ENCODE measurements at regions not wholly inside any gene's neighbourhood (a gene's known extent, or its start where the extent isn't known, plus 50 kb on each side); places are given as distances from the start of the nearest gene placed in this dataset.

- TF ChIP-seq, protein P1, sequence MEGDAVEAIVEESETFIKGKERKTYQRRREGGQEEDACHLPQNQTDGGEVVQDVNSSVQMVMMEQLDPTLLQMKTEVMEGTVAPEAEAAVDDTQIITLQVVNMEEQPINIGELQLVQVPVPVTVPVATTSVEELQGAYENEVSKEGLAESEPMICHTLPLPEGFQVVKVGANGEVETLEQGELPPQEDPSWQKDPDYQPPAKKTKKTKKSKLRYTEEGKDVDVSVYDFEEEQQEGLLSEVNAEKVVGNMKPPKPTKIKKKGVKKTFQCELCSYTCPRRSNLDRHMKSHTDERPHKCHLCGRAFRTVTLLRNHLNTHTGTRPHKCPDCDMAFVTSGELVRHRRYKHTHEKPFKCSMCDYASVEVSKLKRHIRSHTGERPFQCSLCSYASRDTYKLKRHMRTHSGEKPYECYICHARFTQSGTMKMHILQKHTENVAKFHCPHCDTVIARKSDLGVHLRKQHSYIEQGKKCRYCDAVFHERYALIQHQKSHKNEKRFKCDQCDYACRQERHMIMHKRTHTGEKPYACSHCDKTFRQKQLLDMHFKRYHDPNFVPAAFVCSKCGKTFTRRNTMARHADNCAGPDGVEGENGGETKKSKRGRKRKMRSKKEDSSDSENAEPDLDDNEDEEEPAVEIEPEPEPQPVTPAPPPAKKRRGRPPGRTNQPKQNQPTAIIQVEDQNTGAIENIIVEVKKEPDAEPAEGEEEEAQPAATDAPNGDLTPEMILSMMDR (conservative IDR thresholded peaks at IDR 0.05) = no peak
- no peak for TF ChIP-seq ZFX (IDR thresholded peaks at IDR 0.05)
Measured at GRCh38 chr1:198387587-198387986, 152.9 kb downstream of the ATP6V1G3 start.

Data from C4-2B (cell line).